ENCODE measurements at regions not wholly inside any gene's neighbourhood (a gene's known extent, or its start where the extent isn't known, plus 50 kb on each side); places are given as distances from the start of the nearest gene placed in this dataset.

- Mint-ChIP-seq H3K27me3 (ENCODE audit: insufficient read depth, unreplicated experiment) (no peaks in the 10 kb centered on the region), H3K36me3 (ENCODE audit: insufficient read depth, unreplicated experiment) (no peaks in the 10 kb centered on the region), H3K9me3 (ENCODE audit: unreplicated experiment) (no peaks in the 10 kb centered on the region), H3K27ac (ENCODE audit: low read depth, unreplicated experiment) (no peak overlapping the region), H3K4me1 (ENCODE audit: insufficient read depth, unreplicated experiment) (peaks cover 12% of the 10 kb centered on the region), H3K4me3 (ENCODE audit: unreplicated experiment) (no peak overlapping the region)
- ChIA-PET CTCF (interaction anchor here (0.6 kb wide), 1 partner anchor 78 kb away, joined by 3 read pairs; no protein-coding TSS in a partner anchor), POLR2A (interaction anchor here (1.7 to 1.9 kb wide), 2 partner anchors 24 to 31 kb away, joined by 3 to 6 read pairs; no protein-coding TSS in a partner anchor)
- intact Hi-C loops (cut with micrococcal nuclease) = no loop called here
- TF ChIP-seq, protein P1, sequence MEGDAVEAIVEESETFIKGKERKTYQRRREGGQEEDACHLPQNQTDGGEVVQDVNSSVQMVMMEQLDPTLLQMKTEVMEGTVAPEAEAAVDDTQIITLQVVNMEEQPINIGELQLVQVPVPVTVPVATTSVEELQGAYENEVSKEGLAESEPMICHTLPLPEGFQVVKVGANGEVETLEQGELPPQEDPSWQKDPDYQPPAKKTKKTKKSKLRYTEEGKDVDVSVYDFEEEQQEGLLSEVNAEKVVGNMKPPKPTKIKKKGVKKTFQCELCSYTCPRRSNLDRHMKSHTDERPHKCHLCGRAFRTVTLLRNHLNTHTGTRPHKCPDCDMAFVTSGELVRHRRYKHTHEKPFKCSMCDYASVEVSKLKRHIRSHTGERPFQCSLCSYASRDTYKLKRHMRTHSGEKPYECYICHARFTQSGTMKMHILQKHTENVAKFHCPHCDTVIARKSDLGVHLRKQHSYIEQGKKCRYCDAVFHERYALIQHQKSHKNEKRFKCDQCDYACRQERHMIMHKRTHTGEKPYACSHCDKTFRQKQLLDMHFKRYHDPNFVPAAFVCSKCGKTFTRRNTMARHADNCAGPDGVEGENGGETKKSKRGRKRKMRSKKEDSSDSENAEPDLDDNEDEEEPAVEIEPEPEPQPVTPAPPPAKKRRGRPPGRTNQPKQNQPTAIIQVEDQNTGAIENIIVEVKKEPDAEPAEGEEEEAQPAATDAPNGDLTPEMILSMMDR (IDR thresholded peaks at IDR 0.05; ENCODE audit: unreplicated experiment) = no peak
- no TSS peak for BruUV-seq (replicated peaks)
- no peak for DNase-seq (ENCODE audit: unreplicated experiment)
These were observed 331.8 kb upstream of the TBL1XR1 start for GRCh38 chr3:177529071-177529550.

- CTCF ChIA-PET = interaction anchor here (0.6 to 0.7 kb wide), 2 partner anchors 79 to 478 kb away, joined by 3 read pairs; no protein-coding TSS in a partner anchor
- Mint-ChIP-seq H3K9me3 (ENCODE audit: unreplicated experiment) (no peaks in the 10 kb centered on the region), H3K4me3 (ENCODE audit: unreplicated experiment) (no peak overlapping the region), H3K27me3 (ENCODE audit: insufficient read depth, unreplicated experiment) (no peaks in the 10 kb centered on the region), H3K36me3 (ENCODE audit: insufficient read depth, unreplicated experiment) (no peaks in the 10 kb centered on the region), H3K4me1 (ENCODE audit: insufficient read depth, unreplicated experiment) (peaks cover 10% of the 10 kb centered on the region), H3K27ac (ENCODE audit: low read depth, unreplicated experiment) (no peak overlapping the region)
- TF ChIP-seq, protein P1 (IDR thresholded peaks at IDR 0.05; ENCODE audit: unreplicated experiment) = no peak
- intact Hi-C loops (cut with micrococcal nuclease) = no loop called here
- BruUV-seq (replicated peaks) = no TSS peak
- no peak for DNase-seq (ENCODE audit: unreplicated experiment)
- POLR2A ChIA-PET = interaction anchor here (1.7 to 1.9 kb wide), 2 partner anchors 25 to 32 kb away, joined by 3 to 6 read pairs; no protein-coding TSS in a partner anchor
These were observed 332.5 kb upstream of the TBL1XR1 start for GRCh38 chr3:177529716-177530335.

DNA sequence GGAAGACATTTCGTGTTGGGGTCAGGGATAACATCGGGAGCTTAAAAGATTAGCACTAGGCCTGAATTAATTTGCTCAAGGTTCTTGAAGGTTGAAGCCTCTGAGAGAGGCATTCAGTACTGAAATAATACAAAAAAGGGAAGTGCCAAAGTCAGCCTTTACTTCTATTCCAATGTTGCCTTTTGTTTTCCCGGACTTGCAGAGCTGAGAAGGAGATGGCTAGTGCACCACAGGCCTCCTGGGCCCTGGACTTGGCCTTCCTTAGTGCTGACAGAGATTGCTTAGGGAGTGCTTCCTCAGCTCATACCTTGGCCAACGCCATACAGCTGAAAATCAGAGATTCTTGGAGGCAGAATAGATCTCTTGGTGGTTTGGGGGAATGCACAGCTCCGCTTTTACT is 333.6 kb upstream of the TBL1XR1 start:
- intact Hi-C loops (cut with micrococcal nuclease) = no loop called here
- ChIA-PET CTCF (interaction anchor here (0.7 to 1.0 kb wide), 2 partner anchors 10 to 254 kb away, joined by 3 read pairs; no protein-coding TSS in a partner anchor), POLR2A (interaction anchor here (0.6 to 1.9 kb wide), 4 partner anchors 9 to 551 kb away, joined by 3 read pairs; no protein-coding TSS in a partner anchor)
- no peak overlapping the region for H3K27ac Mint-ChIP-seq (ENCODE audit: low read depth, unreplicated experiment)
- H3K4me3 Mint-ChIP-seq (ENCODE audit: unreplicated experiment) = no peak overlapping the region
- H3K4me1 Mint-ChIP-seq (ENCODE audit: insufficient read depth, unreplicated experiment) = peaks cover 10% of the 10 kb centered on the region
- H3K9me3 Mint-ChIP-seq (ENCODE audit: unreplicated experiment) = no peaks in the 10 kb centered on the region
- BruUV-seq (replicated peaks) = no TSS peak
- no peaks in the 10 kb centered on the region for H3K27me3 Mint-ChIP-seq (ENCODE audit: insufficient read depth, unreplicated experiment)
- no peaks in the 10 kb centered on the region for H3K36me3 Mint-ChIP-seq (ENCODE audit: insufficient read depth, unreplicated experiment)
- TF ChIP-seq, protein P1 (IDR thresholded peaks at IDR 0.05; ENCODE audit: unreplicated experiment) = no peak
- DNase-seq (ENCODE audit: unreplicated experiment) = no peak

DNA sequence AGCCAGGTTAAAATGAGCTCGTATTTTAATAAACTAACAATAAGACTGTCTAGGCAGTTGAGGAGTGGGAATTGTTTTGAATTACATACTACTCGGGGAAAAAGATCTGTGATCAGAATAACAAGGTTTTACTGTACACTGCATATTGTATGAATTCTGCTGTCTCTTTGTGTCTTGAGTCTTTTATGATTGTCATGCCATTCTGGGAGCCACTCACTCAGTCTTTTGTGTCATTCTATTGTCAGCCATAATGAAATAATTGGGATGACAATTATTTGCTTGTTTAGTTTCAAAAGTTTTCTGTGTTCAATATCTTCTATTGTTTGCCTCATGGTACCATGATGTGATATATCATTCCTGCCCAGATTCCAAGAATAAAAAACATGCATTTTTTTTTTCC is 339.6 kb upstream of the TBL1XR1 start:
- no peak for DNase-seq (ENCODE audit: unreplicated experiment)
- ChIA-PET POLR2A (interaction anchor here (1.5 kb wide), 1 partner anchor 17 kb away, joined by 4 read pairs; no protein-coding TSS in a partner anchor), CTCF (no interaction called here)
- H3K4me3 Mint-ChIP-seq (ENCODE audit: unreplicated experiment) = no peak overlapping the region
- BruUV-seq (replicated peaks) = no TSS peak
- no peak overlapping the region for H3K27ac Mint-ChIP-seq (ENCODE audit: low read depth, unreplicated experiment)
- H3K27me3 Mint-ChIP-seq (ENCODE audit: insufficient read depth, unreplicated experiment) = no peaks in the 10 kb centered on the region
- TF ChIP-seq, protein P1 (IDR thresholded peaks at IDR 0.05; ENCODE audit: unreplicated experiment) = no peak
- no peaks in the 10 kb centered on the region for H3K4me1 Mint-ChIP-seq (ENCODE audit: insufficient read depth, unreplicated experiment)
- H3K9me3 Mint-ChIP-seq (ENCODE audit: unreplicated experiment) = no peaks in the 10 kb centered on the region
- H3K36me3 Mint-ChIP-seq (ENCODE audit: insufficient read depth, unreplicated experiment) = no peaks in the 10 kb centered on the region
- intact Hi-C loops (cut with micrococcal nuclease) = no loop called here
